HG03575 (cell line): ENCODE measurements at regions not wholly inside any gene's neighbourhood (a gene's known extent, or its start where the extent isn't known, plus 50 kb on each side); places are given as distances from the start of the nearest gene placed in this dataset.

Experiments
- ATAC-seq: cut with Tn5 transposase; IDR thresholded peaks from one replicate; pipeline ENCODE4 v1.9.1; 2021; ENCODE audit not compliant: unreplicated experiment, insufficient number of reproducible peaks, low FRiP score; ENCODE audit errors: extremely low read depth

GRCh38 chr13:106906426-106906996 is 338.6 kb upstream of the ARGLU1 start:
- ATAC-seq: no peak

- no peak for ATAC-seq
These were observed 337.6 kb upstream of the ARGLU1 start for GRCh38 chr13:106905380-106906162.

GRCh38 chr13:106899442-106899841 is 331.5 kb upstream of the ARGLU1 start:
- ATAC-seq: no peak

GRCh38 chr13:106898231-106898630 is 330.3 kb upstream of the ARGLU1 start:
- ATAC-seq: no peak

- no peak for ATAC-seq
These were observed 320.2 kb upstream of the ARGLU1 start for GRCh38 chr13:106888148-106888547.

GRCh38 chr13:106887686-106888085 is 319.7 kb upstream of the ARGLU1 start:
- ATAC-seq: no peak

GRCh38 chr13:106883976-106884375 is 316.0 kb upstream of the ARGLU1 start:
- no peak for ATAC-seq

- ATAC-seq: no peak
These were observed 314.3 kb upstream of the ARGLU1 start for GRCh38 chr13:106882246-106882645.

- no peak for ATAC-seq
These were observed 311.9 kb upstream of the ARGLU1 start for GRCh38 chr13:106879806-106880205.

- ATAC-seq: no peak
These were observed 306.4 kb upstream of the ARGLU1 start for GRCh38 chr13:106874323-106874722.

- ATAC-seq: no peak
These were observed 305.9 kb upstream of the ARGLU1 start for GRCh38 chr13:106873810-106874209.

- ATAC-seq: no peak
These were observed 299.3 kb upstream of the ARGLU1 start for GRCh38 chr13:106867249-106867648.

GRCh38 chr13:106865716-106866440 is 297.9 kb upstream of the ARGLU1 start:
- no peak for ATAC-seq

GRCh38 chr13:106859533-106859904 is 291.6 kb upstream of the ARGLU1 start:
- ATAC-seq: no peak

- no peak for ATAC-seq
These were observed 291.1 kb upstream of the ARGLU1 start for GRCh38 chr13:106858903-106859532.

- no peak for ATAC-seq
These were observed 284.5 kb upstream of the ARGLU1 start for GRCh38 chr13:106852436-106852835.

GRCh38 chr13:106850973-106851650 is 283.2 kb upstream of the ARGLU1 start:
- no peak for ATAC-seq

- no peak for ATAC-seq
These were observed 278.9 kb upstream of the ARGLU1 start for GRCh38 chr13:106846571-106847448.
